Kidney (tissue), 13 donors: ENCODE measurements at regions not wholly inside any gene's neighbourhood (a gene's known extent, or its start where the extent isn't known, plus 50 kb on each side); places are given as distances from the start of the nearest gene placed in this dataset.

Experiments used
- DNase-seq, 5 donors: peaks; one replicate each; pipeline ENCODE4 v3.0.0-alpha.2; 2013 to 2020
- FAIRE-seq: peaks from 2 replicates; lab custom pipeline; 2012; peaks lifted over from hg19 to GRCh38; lab: Jason Lieb, UNC
- H3K27ac ChIP-seq, 2 donors: one replicate each; pipeline ENCODE4 v1.7.0; 2013; ENCODE audit warnings: low read depth in 2 of 2, low read length in 2 of 2, inconsistent platforms in 1 of 2
- H3K27me3 ChIP-seq: one replicate; pipeline ENCODE4 v1.7.1; 2013; ENCODE audit warnings: low read length, inconsistent platforms; ENCODE audit not compliant: control insufficient read depth, insufficient read depth
- H3K36me3 ChIP-seq, 3 donors: one replicate each; pipeline versions ENCODE4 v1.7.0 to v1.7.1; 2013; ENCODE audit warnings: low read length in 3 of 3, control low read depth in 1 of 3, inconsistent platforms in 1 of 3; ENCODE audit not compliant: insufficient read depth in 3 of 3, control insufficient read depth in 2 of 3
- H3K4me1 ChIP-seq, 3 donors: one replicate each; pipeline versions ENCODE4 v1.7.0 to v1.7.1; 2013; ENCODE audit warnings: low read length in 3 of 3, inconsistent platforms in 1 of 3, low read depth in 1 of 3; ENCODE audit not compliant: control insufficient read depth in 2 of 3, insufficient read depth in 2 of 3
- H3K4me3 ChIP-seq, 3 donors: one replicate each; pipeline versions ENCODE4 v1.7.0 to v1.8.1; 2013; ENCODE audit warnings: low read length in 3 of 3, control low read depth in 1 of 3, inconsistent platforms in 1 of 3
- H3K9ac ChIP-seq, 3 donors: one replicate each; pipeline versions ENCODE4 v1.7.0 to v1.7.1; 2013; ENCODE audit warnings: low read length in 3 of 3, control low read depth in 1 of 3, inconsistent platforms in 1 of 3
- H3K9me3 ChIP-seq, 3 donors: one replicate each; pipeline versions ENCODE4 v1.7.0 to v1.7.1; 2013; ENCODE audit warnings: low read length in 3 of 3, control low read depth in 1 of 3, inconsistent platforms in 1 of 3; ENCODE audit not compliant: control insufficient read depth in 2 of 3, insufficient read depth in 1 of 3
- intact Hi-C: fragments of 100-400 bp; cut with DNase I; formaldehyde crosslinking; loops from one replicate; pipeline ENCODE4 v1.11.1; 2022
- TF ChIP-seq, protein P1 (sequence below): IDR thresholded peaks from 3 replicates; pipeline ENCODE4 v1.5.1; 2012; ENCODE audit warnings: mild to moderate bottlenecking, moderate library complexity, borderline replicate concordance; ENCODE audit not compliant: insufficient read depth; ENCODE audit errors: extremely low read depth
- donor health status: control.
- donor health status: control.
- donor health status: control.
- donor health status: control.
- donor health status: control.
- donor health status: DM: yes; HTN: yes; CAD: no.
- donor health status: Normal renal cell carcinoma (clear cell type).

DNA sequence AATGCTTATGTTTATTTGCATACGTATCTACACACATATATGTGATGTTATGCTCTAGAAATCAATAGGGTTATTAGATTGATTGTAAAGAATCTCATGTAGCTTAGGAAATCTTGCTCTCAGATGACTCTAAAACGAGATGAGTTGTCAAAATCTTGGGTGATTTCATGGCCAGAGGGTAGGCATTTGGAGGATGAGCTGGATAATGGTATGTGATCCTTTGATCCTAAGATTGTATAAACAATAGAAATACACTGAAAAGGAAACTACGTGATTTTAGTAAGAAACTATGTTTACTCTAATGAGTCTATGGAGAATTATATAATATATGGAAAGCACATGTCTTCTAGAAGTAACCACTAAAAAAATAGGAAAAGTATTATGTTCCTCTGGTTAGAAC, 676.6 kb downstream of the NSUN3 start:
- no peak for FAIRE-seq
- H3K4me3 ChIP-seq, result no peak overlapping the region
- no peak overlapping the region for H3K27ac ChIP-seq
- H3K4me1 ChIP-seq, result no peaks in the 10 kb centered on the region
- H3K9ac ChIP-seq, result no peak overlapping the region
- H3K36me3 ChIP-seq, result no peaks in the 10 kb centered on the region
- no peak for DNase-seq
- no peaks in the 10 kb centered on the region for H3K9me3 ChIP-seq
- intact Hi-C loops, result no loop called here
- TF ChIP-seq, protein P1, sequence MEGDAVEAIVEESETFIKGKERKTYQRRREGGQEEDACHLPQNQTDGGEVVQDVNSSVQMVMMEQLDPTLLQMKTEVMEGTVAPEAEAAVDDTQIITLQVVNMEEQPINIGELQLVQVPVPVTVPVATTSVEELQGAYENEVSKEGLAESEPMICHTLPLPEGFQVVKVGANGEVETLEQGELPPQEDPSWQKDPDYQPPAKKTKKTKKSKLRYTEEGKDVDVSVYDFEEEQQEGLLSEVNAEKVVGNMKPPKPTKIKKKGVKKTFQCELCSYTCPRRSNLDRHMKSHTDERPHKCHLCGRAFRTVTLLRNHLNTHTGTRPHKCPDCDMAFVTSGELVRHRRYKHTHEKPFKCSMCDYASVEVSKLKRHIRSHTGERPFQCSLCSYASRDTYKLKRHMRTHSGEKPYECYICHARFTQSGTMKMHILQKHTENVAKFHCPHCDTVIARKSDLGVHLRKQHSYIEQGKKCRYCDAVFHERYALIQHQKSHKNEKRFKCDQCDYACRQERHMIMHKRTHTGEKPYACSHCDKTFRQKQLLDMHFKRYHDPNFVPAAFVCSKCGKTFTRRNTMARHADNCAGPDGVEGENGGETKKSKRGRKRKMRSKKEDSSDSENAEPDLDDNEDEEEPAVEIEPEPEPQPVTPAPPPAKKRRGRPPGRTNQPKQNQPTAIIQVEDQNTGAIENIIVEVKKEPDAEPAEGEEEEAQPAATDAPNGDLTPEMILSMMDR, result no peak
- H3K27me3 ChIP-seq, result no peaks in the 10 kb centered on the region

DNA sequence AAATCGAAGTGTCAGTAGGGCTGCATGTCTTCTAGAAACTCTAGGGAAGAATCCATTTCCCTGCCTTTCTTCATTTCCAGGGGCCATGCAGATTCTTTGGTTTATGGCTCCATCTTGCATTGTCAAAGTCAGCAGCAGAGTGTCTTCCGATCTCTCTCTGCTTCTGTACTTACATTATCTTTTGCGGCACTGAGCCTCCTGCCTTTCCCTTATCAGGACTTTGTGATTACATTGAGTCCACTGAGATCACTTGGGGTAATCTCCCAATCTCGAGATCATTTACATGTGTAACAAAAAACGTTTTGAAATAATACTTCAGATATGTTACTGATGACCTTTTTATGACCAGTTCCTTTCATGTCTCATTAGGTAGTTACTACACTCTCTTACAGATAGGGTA, 695.9 kb downstream of the NSUN3 start:
- intact Hi-C loops, result no loop called here

DNA sequence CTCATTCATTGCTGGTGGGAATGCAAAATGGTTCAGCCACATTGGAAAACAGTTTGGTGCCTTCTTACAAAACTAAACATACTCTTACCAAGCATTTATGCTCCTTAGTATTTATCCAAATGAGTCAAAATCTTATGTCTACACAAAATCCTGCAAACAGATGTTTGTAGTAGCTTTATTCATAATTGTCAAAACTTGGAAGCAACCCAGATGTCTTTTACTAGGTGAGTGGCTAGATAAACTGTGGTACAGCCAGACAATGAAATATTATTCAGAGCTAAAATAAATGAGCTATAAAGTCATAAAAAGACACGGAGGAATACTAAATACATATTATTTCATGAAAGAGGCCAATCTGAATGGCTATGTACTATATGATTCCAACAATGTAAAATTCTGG, 709.5 kb downstream of the NSUN3 start:
- TF ChIP-seq, protein P1, result no peak

More for the DNA sequence above, 695.9 kb downstream of the NSUN3 start:
- Histone ChIP-seq H3K9ac (no peak overlapping the region), H3K36me3 (no peaks in the 10 kb centered on the region), H3K27ac (no peak overlapping the region), H3K4me3 (no peak overlapping the region), H3K27me3 (no peaks in the 10 kb centered on the region), H3K4me1 (no peaks in the 10 kb centered on the region), H3K9me3 (no peaks in the 10 kb centered on the region)
- TF ChIP-seq, protein P1, result no peak
- no peak for FAIRE-seq
- DNase-seq, result no peak

DNA sequence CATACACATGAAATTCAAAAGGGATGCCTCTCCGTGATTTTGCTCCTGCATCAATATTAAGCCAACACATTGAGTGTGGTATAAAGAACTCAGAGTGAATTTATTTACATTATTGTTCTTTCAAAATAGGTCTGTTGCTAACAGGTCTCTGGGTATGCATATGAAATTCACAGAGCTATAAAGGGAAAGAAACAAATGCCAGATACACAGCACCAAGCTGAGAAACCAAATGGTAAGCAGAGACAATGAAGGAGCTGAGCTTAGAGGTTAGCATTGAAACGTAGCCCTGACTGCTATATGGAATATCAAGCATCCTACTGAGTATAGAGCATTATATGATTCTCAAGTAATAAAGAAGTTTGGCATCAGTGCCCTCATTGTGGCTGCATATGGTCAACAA, 712.9 kb downstream of the NSUN3 start:
- H3K9me3 ChIP-seq, result no peaks in the 10 kb centered on the region
- FAIRE-seq, result no peak
- TF ChIP-seq, protein P1, result no peak

More for the DNA sequence above, 709.5 kb downstream of the NSUN3 start:
- FAIRE-seq (no peak), DNase-seq (no peak)
- no peaks in the 10 kb centered on the region for H3K9me3 ChIP-seq
- H3K4me3 ChIP-seq, result no peak overlapping the region
- H3K9ac ChIP-seq, result no peak overlapping the region
- H3K27me3 ChIP-seq, result no peaks in the 10 kb centered on the region
- H3K27ac ChIP-seq, result no peak overlapping the region
- no peaks in the 10 kb centered on the region for H3K36me3 ChIP-seq
- no peaks in the 10 kb centered on the region for H3K4me1 ChIP-seq
- intact Hi-C loops, result no loop called here

More for the DNA sequence above, 712.9 kb downstream of the NSUN3 start:
- Histone ChIP-seq H3K9ac (no peak overlapping the region), H3K27ac (no peak overlapping the region), H3K4me1 (no peaks in the 10 kb centered on the region), H3K36me3 (no peaks in the 10 kb centered on the region), H3K27me3 (no peaks in the 10 kb centered on the region), H3K4me3 (no peak overlapping the region)
- no peak for DNase-seq
- intact Hi-C loops, result no loop called here
